ENCODE measurements at regions not wholly inside any gene's neighbourhood (a gene's known extent, or its start where the extent isn't known, plus 50 kb on each side); places are given as distances from the start of the nearest gene placed in this dataset.

GRCh38 chr17:13244513-13244912, 226.7 kb upstream of the ELAC2 start:
- Histone ChIP-seq H3K4me2 (ENCODE audit: low read length) (no peak overlapping the region), H3K4me1 (ENCODE audit: low read length) (no peaks in the 10 kb centered on the region), H3K4me3 (ENCODE audit: low read length) (no peak overlapping the region), H4K20me1 (ENCODE audit: insufficient read depth, low read length) (no peaks in the 10 kb centered on the region), H3K79me2 (ENCODE audit: low read length) (no peaks in the 10 kb centered on the region), H3K27me3 (ENCODE audit: low read depth, low read length) (no peaks in the 10 kb centered on the region), H3K36me3 (replicated peaks; ENCODE audit: low read depth, low read length) (no peaks in the 10 kb centered on the region), H2AFZ (ENCODE audit: low read depth, low read length) (no peak overlapping the region), H3K9ac (ENCODE audit: low read length) (no peak overlapping the region), H3K27ac (ENCODE audit: low read length) (no peak overlapping the region), H3K9me3 (ENCODE audit: insufficient read depth, low read length) (no peaks in the 10 kb centered on the region)
- TF ChIP-seq EZH2phosphoT487 (IDR thresholded peaks at IDR 0.05; ENCODE audit: low read depth) (no peak), CTCF (IDR thresholded peaks at IDR 0.05; ENCODE audit: low read depth, low read length) (no peak)

GRCh38 chr17:13243585-13243984, 225.8 kb upstream of the ELAC2 start:
- Histone ChIP-seq H3K9me3 (ENCODE audit: insufficient read depth, low read length) (no peaks in the 10 kb centered on the region), H3K27ac (ENCODE audit: low read length) (no peak overlapping the region), H3K9ac (ENCODE audit: low read length) (no peak overlapping the region), H3K27me3 (ENCODE audit: low read depth, low read length) (no peaks in the 10 kb centered on the region), H3K36me3 (replicated peaks; ENCODE audit: low read depth, low read length) (no peaks in the 10 kb centered on the region), H3K4me1 (ENCODE audit: low read length) (no peaks in the 10 kb centered on the region), H4K20me1 (ENCODE audit: insufficient read depth, low read length) (no peaks in the 10 kb centered on the region), H2AFZ (ENCODE audit: low read depth, low read length) (no peak overlapping the region), H3K79me2 (ENCODE audit: low read length) (no peaks in the 10 kb centered on the region), H3K4me3 (ENCODE audit: low read length) (no peak overlapping the region), H3K4me2 (ENCODE audit: low read length) (no peak overlapping the region)
- TF ChIP-seq EZH2phosphoT487 (IDR thresholded peaks at IDR 0.05; ENCODE audit: low read depth) (no peak), CTCF (IDR thresholded peaks at IDR 0.05; ENCODE audit: low read depth, low read length) (no peak)

DNA sequence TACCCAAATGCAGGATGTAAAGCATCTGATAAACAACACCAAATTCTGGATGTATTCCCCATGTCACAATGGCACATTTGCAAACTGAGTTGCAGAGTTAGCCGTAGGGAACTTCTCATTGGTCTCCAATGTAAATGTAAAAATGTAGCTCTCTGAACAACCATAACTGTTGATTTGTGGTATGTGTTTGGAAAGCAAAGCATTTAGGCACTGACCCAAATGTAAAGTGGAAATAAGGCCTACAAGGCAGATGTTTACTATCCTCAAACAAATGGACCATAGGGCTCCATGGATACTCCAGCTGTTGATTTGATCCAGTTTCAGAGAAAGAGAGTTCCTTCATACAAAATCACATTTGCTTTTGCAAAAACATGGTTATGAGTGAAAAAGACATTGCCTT, 223.0 kb upstream of the ELAC2 start:
- no peak overlapping the region for H3K4me2 ChIP-seq (ENCODE audit: low read length)
- H2AFZ ChIP-seq (ENCODE audit: low read depth, low read length) = no peak overlapping the region
- H4K20me1 ChIP-seq (ENCODE audit: insufficient read depth, low read length) = no peaks in the 10 kb centered on the region
- TF ChIP-seq EZH2phosphoT487 (IDR thresholded peaks at IDR 0.05; ENCODE audit: low read depth) = no peak
- no peak for TF ChIP-seq CTCF (IDR thresholded peaks at IDR 0.05; ENCODE audit: low read depth, low read length)
- H3K79me2 ChIP-seq (ENCODE audit: low read length) = no peaks in the 10 kb centered on the region
- no peaks in the 10 kb centered on the region for H3K4me1 ChIP-seq (ENCODE audit: low read length)
- no peak overlapping the region for H3K27ac ChIP-seq (ENCODE audit: low read length)
- H3K36me3 ChIP-seq (replicated peaks; ENCODE audit: low read depth, low read length) = no peaks in the 10 kb centered on the region
- no peak overlapping the region for H3K9ac ChIP-seq (ENCODE audit: low read length)
- H3K4me3 ChIP-seq (ENCODE audit: low read length) = no peak overlapping the region
- no peaks in the 10 kb centered on the region for H3K9me3 ChIP-seq (ENCODE audit: insufficient read depth, low read length)
- H3K27me3 ChIP-seq (ENCODE audit: low read depth, low read length) = no peaks in the 10 kb centered on the region

DNA sequence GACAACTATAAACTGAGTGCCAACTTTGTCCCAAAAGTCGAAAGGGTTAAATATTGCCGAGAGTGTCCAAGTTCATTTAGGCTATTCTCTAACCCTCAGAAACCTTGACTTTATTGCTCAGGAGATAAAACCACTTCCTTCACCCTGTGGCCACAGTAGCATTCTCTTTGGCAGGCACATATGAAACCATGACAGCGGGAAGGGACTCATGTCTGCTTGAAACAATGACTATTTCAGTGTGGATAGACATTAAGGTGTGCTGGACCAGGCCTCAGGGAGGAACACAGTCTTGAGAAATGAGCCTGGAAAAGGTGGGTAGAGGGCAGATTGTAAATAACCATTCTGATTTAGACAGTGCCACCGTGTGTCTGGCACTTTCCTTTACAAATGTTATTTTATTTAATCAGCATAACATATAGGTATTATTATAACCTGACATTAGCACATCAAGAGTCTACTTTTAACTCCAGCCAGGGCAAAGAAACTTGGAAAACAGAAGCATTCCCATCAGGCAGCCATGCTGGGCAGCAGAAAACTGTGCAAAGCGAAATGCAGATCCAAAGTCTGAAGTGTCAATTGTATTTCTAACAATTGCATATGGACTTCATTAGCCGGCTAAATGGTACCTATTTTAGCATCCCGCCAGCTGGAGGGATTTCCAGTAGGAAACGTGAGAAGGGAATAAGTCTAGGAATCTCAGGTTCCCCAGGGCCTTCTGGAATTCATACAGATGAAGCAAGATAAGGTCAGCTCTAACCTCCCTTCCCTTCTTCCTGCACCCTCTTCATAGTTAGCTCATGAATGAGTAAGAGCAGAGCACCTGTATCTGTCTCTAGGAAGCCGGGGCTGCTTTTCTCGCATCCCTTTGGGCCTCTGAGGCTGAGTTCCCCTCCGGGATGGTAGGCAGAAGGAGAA, 212.8 kb upstream of the ELAC2 start:
- no peaks in the 10 kb centered on the region for H4K20me1 ChIP-seq (ENCODE audit: insufficient read depth, low read length)
- H3K4me2 ChIP-seq (ENCODE audit: low read length) = no peak overlapping the region
- H3K79me2 ChIP-seq (ENCODE audit: low read length) = no peaks in the 10 kb centered on the region
- no peak overlapping the region for H3K27ac ChIP-seq (ENCODE audit: low read length)
- no peaks in the 10 kb centered on the region for H3K36me3 ChIP-seq (replicated peaks; ENCODE audit: low read depth, low read length)
- H3K9me3 ChIP-seq (ENCODE audit: insufficient read depth, low read length) = no peaks in the 10 kb centered on the region
- no peak overlapping the region for H3K9ac ChIP-seq (ENCODE audit: low read length)
- no peak overlapping the region for H2AFZ ChIP-seq (ENCODE audit: low read depth, low read length)
- TF ChIP-seq EZH2phosphoT487 (IDR thresholded peaks at IDR 0.05; ENCODE audit: low read depth) (no peak), CTCF (IDR thresholded peaks at IDR 0.05; ENCODE audit: low read depth, low read length) (peak; percentile 3; the same call in 1 of the 2 replicates)
- H3K4me1 ChIP-seq (ENCODE audit: low read length) = no peaks in the 10 kb centered on the region
- H3K27me3 ChIP-seq (ENCODE audit: low read depth, low read length) = no peaks in the 10 kb centered on the region
- no peak overlapping the region for H3K4me3 ChIP-seq (ENCODE audit: low read length)
